ENCODE measurements at regions not wholly inside any gene's neighbourhood (a gene's known extent, or its start where the extent isn't known, plus 50 kb on each side); places are given as distances from the start of the nearest gene placed in this dataset.
"Not testable (repeated sequence)": the region's sequence is repeated elsewhere in the genome, so short reads cannot be mapped to it uniquely, and the experiment has no call there.

- peaks cover 24% of the 10 kb centered on the region for H3K4me1 ChIP-seq (ENCODE audit: control insufficient read depth, insufficient read depth, low read length)
- no peaks in the 10 kb centered on the region for H3K36me3 ChIP-seq (ENCODE audit: control insufficient read depth, insufficient read depth, low read length)
- no peaks in the 10 kb centered on the region for H3K27me3 ChIP-seq (ENCODE audit: control insufficient read depth, insufficient read depth, low read length)
- H3K27ac ChIP-seq (ENCODE audit: low read depth, low read length), result no peak overlapping the region
- no peak overlapping the region for H3K9ac ChIP-seq (ENCODE audit: low read depth, low read length)
- no peaks in the 10 kb centered on the region for H3K9me3 ChIP-seq (ENCODE audit: control insufficient read depth, insufficient read depth, low read length)
- H3K4me3 ChIP-seq (ENCODE audit: low read depth, low read length), result 0 out of 2 replicates have a peak overlapping the region, but pooled peaks have one; percentile 8
These were observed 456.6 kb downstream of the RPS6KC1 start for GRCh38 chr1:213507472-213508223.

- H3K27ac ChIP-seq (ENCODE audit: low read depth, low read length), result no peak overlapping the region
These were observed 460.1 kb downstream of the RPS6KC1 start for GRCh38 chr1:213511173-213511572.

DNA sequence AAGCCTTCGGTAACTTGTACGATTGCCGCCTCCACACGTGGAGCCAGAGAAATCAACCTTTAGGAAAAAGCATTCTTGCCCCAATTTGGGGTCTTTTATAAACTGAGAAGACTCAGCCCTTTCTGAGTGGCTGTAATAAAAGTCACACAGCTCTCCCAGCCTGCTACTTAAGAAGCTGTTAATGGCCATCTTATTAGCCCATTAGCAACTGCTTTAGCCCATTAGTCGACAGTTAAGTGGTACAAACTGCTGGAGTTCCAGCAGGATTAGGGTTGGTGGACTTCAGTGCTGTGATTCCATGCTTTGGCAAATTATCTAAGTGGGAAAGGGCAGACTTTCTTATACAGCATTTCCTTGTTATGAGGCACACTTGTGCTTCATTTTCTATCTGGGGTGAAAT is 461.3 kb downstream of the RPS6KC1 start:
- H3K4me1 ChIP-seq (ENCODE audit: control insufficient read depth, insufficient read depth, low read length), result peaks cover 23% of the 10 kb centered on the region
- no peak overlapping the region for H3K9ac ChIP-seq (ENCODE audit: low read depth, low read length)

More at GRCh38 chr1:213511173-213511572, 460.1 kb downstream of the RPS6KC1 start:
- H3K36me3 ChIP-seq (ENCODE audit: control insufficient read depth, insufficient read depth, low read length), result no peaks in the 10 kb centered on the region
- no peaks in the 10 kb centered on the region for H3K27me3 ChIP-seq (ENCODE audit: control insufficient read depth, insufficient read depth, low read length)
- no peak overlapping the region for H3K4me3 ChIP-seq (ENCODE audit: low read depth, low read length)
- peaks cover 29% of the 10 kb centered on the region for H3K4me1 ChIP-seq (ENCODE audit: control insufficient read depth, insufficient read depth, low read length)
- H3K9ac ChIP-seq (ENCODE audit: low read depth, low read length), result no peak overlapping the region
- H3K9me3 ChIP-seq (ENCODE audit: control insufficient read depth, insufficient read depth, low read length), result no peaks in the 10 kb centered on the region

DNA sequence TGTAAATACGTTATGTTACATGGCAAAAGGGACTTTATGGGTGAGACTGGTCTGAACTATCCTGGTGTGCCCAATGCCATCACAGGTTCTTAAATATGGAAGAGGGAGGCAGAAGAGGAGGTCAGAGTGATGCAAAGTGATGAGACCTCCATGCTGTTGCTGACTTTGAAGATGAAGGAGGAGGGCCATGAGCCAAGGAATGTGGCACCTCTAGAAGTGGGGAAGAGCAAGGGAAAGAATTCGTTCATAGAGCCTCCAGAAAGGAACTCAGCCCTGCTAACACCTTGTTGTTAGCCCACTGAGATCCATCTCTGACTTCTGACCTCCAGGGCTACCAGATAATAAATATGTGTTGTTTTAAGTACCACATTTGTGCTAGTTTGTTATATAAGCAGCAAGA is 462.0 kb downstream of the RPS6KC1 start:
- H3K27me3 ChIP-seq (ENCODE audit: control insufficient read depth, insufficient read depth, low read length), result no peaks in the 10 kb centered on the region
- no peaks in the 10 kb centered on the region for H3K9me3 ChIP-seq (ENCODE audit: control insufficient read depth, insufficient read depth, low read length)
- H3K27ac ChIP-seq (ENCODE audit: low read depth, low read length), result no peak overlapping the region
- no peak overlapping the region for H3K4me3 ChIP-seq (ENCODE audit: low read depth, low read length)
- peaks cover 16% of the 10 kb centered on the region for H3K4me1 ChIP-seq (ENCODE audit: control insufficient read depth, insufficient read depth, low read length)
- H3K9ac ChIP-seq (ENCODE audit: low read depth, low read length), result no peak overlapping the region
- no peaks in the 10 kb centered on the region for H3K36me3 ChIP-seq (ENCODE audit: control insufficient read depth, insufficient read depth, low read length)

More for the DNA sequence above, 461.3 kb downstream of the RPS6KC1 start:
- H3K36me3 ChIP-seq (ENCODE audit: control insufficient read depth, insufficient read depth, low read length), result no peaks in the 10 kb centered on the region
- no peak overlapping the region for H3K4me3 ChIP-seq (ENCODE audit: low read depth, low read length)
- H3K27me3 ChIP-seq (ENCODE audit: control insufficient read depth, insufficient read depth, low read length), result no peaks in the 10 kb centered on the region
- no peaks in the 10 kb centered on the region for H3K9me3 ChIP-seq (ENCODE audit: control insufficient read depth, insufficient read depth, low read length)
- H3K27ac ChIP-seq (ENCODE audit: low read depth, low read length), result no peak overlapping the region

DNA sequence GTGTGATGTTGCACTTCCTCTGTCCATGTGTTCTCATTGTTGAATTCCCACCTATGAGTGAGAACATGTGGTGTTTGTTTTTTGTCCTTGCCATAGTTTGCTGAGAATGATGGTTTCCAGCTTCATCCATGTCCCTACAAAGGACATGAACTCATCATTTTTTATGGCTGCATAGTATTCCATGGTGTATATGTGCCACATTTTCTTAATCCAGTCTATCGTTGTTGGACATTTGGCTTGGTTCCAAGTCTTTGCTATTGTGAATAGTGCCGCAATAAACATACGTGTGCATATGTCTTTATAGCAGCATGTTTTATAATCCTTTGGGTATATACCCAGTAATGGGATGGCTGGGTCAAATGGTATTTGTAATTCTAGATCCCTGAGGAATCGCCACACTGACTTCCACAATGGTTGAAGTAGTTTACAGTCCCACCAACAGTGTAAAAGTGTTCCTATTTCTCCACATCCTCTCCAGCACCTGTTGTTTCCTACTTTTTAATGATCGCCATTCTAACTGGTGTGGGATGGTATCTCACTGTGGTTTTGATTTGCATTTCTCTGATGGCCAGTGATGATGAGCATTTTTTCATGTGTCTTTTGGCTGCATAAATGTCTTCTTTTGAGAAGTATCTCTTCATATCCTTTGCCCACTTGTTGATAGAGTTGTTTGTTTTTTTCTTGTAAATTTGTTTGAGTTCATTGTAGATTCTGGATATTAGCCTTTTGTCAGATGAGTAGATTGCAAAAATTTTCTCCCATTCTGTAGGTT is 463.6 kb downstream of the RPS6KC1 start:
- H3K36me3 ChIP-seq (ENCODE audit: control insufficient read depth, insufficient read depth, low read length); H3K27me3 ChIP-seq (ENCODE audit: control insufficient read depth, insufficient read depth, low read length); H3K27ac ChIP-seq (ENCODE audit: low read depth, low read length); H3K9me3 ChIP-seq (ENCODE audit: control insufficient read depth, insufficient read depth, low read length); H3K9ac ChIP-seq (ENCODE audit: low read depth, low read length); H3K4me1 ChIP-seq (ENCODE audit: control insufficient read depth, insufficient read depth, low read length); H3K4me3 ChIP-seq (ENCODE audit: low read depth, low read length): not testable (repeated sequence)

DNA sequence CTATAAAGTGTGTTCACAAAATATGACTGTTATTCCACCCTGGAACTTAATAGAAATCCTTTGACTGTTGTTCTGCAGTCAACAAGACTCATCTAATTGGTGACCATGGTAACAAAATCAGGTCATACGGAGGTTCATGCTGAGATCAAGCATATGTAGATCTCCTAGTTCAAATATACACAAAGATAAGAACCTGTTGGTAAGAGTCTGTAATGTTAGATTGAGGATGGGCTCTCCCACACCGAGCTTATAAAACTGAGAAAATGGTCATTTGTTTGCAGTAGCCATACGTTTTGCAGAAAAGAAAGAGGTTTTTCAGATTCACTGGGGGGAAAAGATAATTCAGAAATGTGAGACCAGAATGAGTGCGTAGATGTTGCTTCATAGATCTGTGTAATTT is 468.1 kb downstream of the RPS6KC1 start:
- H3K9ac ChIP-seq (ENCODE audit: low read depth, low read length), result no peak overlapping the region
- H3K9me3 ChIP-seq (ENCODE audit: control insufficient read depth, insufficient read depth, low read length), result peaks cover 6% of the 10 kb centered on the region; the same call in 1 of the 2 replicates
- H3K4me1 ChIP-seq (ENCODE audit: control insufficient read depth, insufficient read depth, low read length), result no peaks in the 10 kb centered on the region
- H3K36me3 ChIP-seq (ENCODE audit: control insufficient read depth, insufficient read depth, low read length), result no peaks in the 10 kb centered on the region
- H3K27ac ChIP-seq (ENCODE audit: low read depth, low read length), result no peak overlapping the region
- H3K27me3 ChIP-seq (ENCODE audit: control insufficient read depth, insufficient read depth, low read length), result no peaks in the 10 kb centered on the region
- no peak overlapping the region for H3K4me3 ChIP-seq (ENCODE audit: low read depth, low read length)

GRCh38 chr1:213521206-213521605 is 466.6 kb upstream of the PROX1 start:
- Histone ChIP-seq H3K4me1 (ENCODE audit: control insufficient read depth, insufficient read depth, low read length) (no peaks in the 10 kb centered on the region), H3K4me3 (ENCODE audit: low read depth, low read length) (no peak overlapping the region), H3K9me3 (ENCODE audit: control insufficient read depth, insufficient read depth, low read length) (peaks cover 6% of the 10 kb centered on the region; the same call in 1 of the 2 replicates), H3K36me3 (ENCODE audit: control insufficient read depth, insufficient read depth, low read length) (no peaks in the 10 kb centered on the region), H3K27me3 (ENCODE audit: control insufficient read depth, insufficient read depth, low read length) (no peaks in the 10 kb centered on the region), H3K27ac (ENCODE audit: low read depth, low read length) (no peak overlapping the region), H3K9ac (ENCODE audit: low read depth, low read length) (no peak overlapping the region)

GRCh38 chr1:213523781-213524398 is 463.9 kb upstream of the PROX1 start:
- peaks cover 3% of the 10 kb centered on the region; the same call in 1 of the 2 replicates for H3K9me3 ChIP-seq (ENCODE audit: control insufficient read depth, insufficient read depth, low read length)
- no peaks in the 10 kb centered on the region for H3K27me3 ChIP-seq (ENCODE audit: control insufficient read depth, insufficient read depth, low read length)
- H3K4me1 ChIP-seq (ENCODE audit: control insufficient read depth, insufficient read depth, low read length), result no peaks in the 10 kb centered on the region
- H3K27ac ChIP-seq (ENCODE audit: low read depth, low read length), result no peak overlapping the region
- H3K9ac ChIP-seq (ENCODE audit: low read depth, low read length), result no peak overlapping the region
- no peaks in the 10 kb centered on the region for H3K36me3 ChIP-seq (ENCODE audit: control insufficient read depth, insufficient read depth, low read length)
- H3K4me3 ChIP-seq (ENCODE audit: low read depth, low read length), result no peak overlapping the region

GRCh38 chr1:213526306-213526705 is 461.5 kb upstream of the PROX1 start:
- H3K27ac ChIP-seq (ENCODE audit: low read depth, low read length), result no peak overlapping the region
- no peak overlapping the region for H3K4me3 ChIP-seq (ENCODE audit: low read depth, low read length)

DNA sequence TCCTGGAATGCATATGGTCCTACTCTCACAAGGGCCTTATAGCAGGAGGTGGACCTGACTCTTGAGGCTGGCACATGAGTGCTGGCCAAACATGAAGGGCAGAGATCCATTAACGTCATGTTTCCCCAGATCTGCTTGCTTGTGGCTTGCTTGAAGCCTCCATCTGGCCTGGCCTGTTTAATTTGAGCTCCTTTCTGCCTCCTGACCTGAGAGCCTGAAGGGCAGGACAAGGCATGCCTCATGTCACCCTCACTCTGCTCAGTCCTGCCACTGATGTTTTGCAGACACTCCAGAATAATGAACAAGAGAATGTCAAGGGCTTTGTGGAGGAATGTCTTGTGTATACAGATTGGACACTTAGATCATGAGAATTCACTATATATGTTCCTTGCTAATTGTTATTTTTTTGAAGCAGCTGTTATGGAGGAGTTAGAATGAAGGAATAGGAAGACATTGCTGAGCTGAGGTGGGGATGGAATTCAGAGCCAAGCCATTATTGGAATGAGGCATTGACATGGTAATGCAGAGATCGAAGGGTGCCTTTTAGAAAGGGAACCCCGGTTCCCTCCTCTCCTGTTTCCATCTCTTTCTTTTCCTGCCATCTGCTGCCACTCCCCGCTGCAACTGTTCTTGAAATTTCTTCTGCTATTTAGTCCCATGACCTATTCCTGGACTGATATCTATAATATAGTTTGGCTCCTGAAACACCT is 457.0 kb upstream of the PROX1 start:
- no peaks in the 10 kb centered on the region for H3K27me3 ChIP-seq (ENCODE audit: control insufficient read depth, insufficient read depth, low read length)
- H3K27ac ChIP-seq (ENCODE audit: low read depth, low read length), result no peak overlapping the region
- no peak overlapping the region for H3K4me3 ChIP-seq (ENCODE audit: low read depth, low read length)
- no peak overlapping the region for H3K9ac ChIP-seq (ENCODE audit: low read depth, low read length)
- no peaks in the 10 kb centered on the region for H3K9me3 ChIP-seq (ENCODE audit: control insufficient read depth, insufficient read depth, low read length)
- peaks cover 4% of the 10 kb centered on the region for H3K4me1 ChIP-seq (ENCODE audit: control insufficient read depth, insufficient read depth, low read length)
- H3K36me3 ChIP-seq (ENCODE audit: control insufficient read depth, insufficient read depth, low read length), result no peaks in the 10 kb centered on the region

More at GRCh38 chr1:213526306-213526705, 461.5 kb upstream of the PROX1 start:
- Histone ChIP-seq H3K9ac (ENCODE audit: low read depth, low read length) (no peak overlapping the region), H3K9me3 (ENCODE audit: control insufficient read depth, insufficient read depth, low read length) (peaks cover 3% of the 10 kb centered on the region; the same call in 1 of the 2 replicates), H3K4me1 (ENCODE audit: control insufficient read depth, insufficient read depth, low read length) (peaks cover 4% of the 10 kb centered on the region), H3K36me3 (ENCODE audit: control insufficient read depth, insufficient read depth, low read length) (no peaks in the 10 kb centered on the region), H3K27me3 (ENCODE audit: control insufficient read depth, insufficient read depth, low read length) (no peaks in the 10 kb centered on the region)
